GM12875 (cell line): ENCODE measurements at regions not wholly inside any gene's neighbourhood (a gene's known extent, or its start where the extent isn't known, plus 50 kb on each side); places are given as distances from the start of the nearest gene placed in this dataset.

ENCODE experiments used
- H3K4me3 ChIP-seq: one replicate; pipeline ENCODE4 v1.5.1; 2011; ENCODE audit warnings: low read depth, low read length, control low read depth
- CTCF ChIP-seq: IDR thresholded peaks from 2 replicates; pipeline ENCODE4 v1.5.1; 2011; ENCODE audit warnings: low read depth, mild to moderate bottlenecking, control low read depth, inconsistent platforms, low read length, moderate library complexity, borderline replicate concordance; ENCODE audit not compliant: insufficient read depth

DNA sequence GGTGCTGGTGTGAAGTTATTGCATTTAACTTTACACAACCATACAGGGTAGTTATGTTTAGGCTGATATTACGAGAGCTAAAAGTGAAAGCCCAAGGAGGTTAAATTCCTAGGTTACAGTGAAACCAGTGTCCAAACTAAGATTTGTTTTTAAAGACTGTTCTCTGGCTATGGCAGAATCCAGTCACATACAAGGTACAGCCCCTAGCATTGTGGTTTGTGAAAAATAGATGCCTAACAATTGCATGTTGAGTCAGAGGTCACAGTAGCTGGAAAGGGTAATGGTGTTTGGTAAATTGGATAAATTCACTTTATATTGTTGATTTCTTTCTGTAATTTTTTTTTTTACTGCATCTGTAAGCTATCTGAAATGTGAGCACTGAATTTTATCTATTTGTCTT is 614.6 kb upstream of the TBL1XR1 start:
- H3K4me3 ChIP-seq, result no peak overlapping the region
- TF ChIP-seq CTCF, result no peak

DNA sequence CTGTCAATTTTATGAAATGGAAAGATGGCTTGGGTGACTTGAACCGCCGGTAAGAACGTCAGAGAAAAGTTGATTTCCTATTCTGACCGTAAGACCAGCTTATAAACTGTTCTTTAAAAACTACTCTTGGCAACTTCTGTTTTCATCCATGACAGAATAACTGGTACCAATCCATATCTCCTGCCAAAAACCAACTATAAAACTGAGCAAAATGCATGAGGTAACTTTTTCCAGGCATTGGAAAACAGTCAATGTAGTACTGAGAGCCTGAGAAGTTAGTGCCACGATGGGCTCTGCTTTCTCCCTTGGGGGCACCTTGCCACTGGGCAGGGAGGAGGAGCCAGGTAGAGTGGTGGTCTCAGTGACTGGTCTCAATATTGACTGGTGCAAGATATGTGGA is 615.2 kb upstream of the TBL1XR1 start:
- no peak overlapping the region for H3K4me3 ChIP-seq
- TF ChIP-seq CTCF, result no peak

DNA sequence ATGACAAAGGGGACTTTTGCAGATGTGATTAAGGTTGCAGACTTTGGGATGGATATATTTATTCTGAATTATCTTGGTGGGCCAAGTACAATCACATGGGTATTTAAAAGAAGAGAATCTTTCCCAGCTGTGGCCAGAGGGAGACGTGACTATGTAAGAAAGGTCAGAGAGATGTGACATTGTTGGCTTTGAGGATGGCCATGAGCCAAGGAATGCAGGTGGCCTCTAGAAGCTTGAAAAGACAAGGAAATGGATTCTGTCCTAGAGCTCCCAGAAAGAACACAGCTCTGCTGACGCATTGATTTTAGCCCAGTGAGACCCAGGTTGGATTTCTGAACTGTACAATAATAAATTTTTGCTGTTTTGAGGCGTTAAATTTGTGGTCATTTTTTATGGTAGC is 616.0 kb upstream of the TBL1XR1 start:
- no peak for TF ChIP-seq CTCF
- H3K4me3 ChIP-seq, result no peak overlapping the region

DNA sequence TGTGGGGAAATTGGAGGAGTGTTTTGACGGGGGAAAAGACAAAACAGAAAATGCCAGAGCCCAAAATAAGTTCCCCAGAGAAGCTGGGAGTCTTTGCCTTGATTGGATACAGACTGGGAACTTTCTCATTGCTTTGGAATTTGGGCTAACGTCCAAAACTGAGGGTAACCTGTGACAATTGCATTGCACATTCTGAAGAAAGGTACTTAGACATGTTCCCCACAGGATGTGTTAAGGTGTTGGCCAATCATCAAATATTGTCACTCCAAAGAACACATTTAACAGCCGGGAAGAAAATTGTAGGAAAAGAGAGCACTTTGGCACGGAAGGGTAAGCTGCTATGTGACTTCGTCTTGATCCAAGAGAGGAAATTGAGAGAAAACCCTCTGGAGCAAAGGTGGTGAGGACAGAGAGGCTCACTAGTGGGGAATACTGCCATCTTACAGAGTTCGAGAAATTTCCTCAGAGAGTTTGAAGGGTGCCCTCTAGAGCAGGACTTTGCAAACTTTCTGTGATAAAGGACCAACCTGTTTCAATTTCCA is 619.5 kb upstream of the TBL1XR1 start:
- H3K4me3 ChIP-seq, result no peak overlapping the region
- no peak for TF ChIP-seq CTCF

- H3K4me3 ChIP-seq, result no peak overlapping the region
- TF ChIP-seq CTCF, result no peak
These were observed 620.5 kb upstream of the TBL1XR1 start for GRCh38 chr3:177817751-177818150.

- H3K4me3 ChIP-seq, result no peak overlapping the region
- no peak for TF ChIP-seq CTCF
These were observed 621.5 kb upstream of the TBL1XR1 start for GRCh38 chr3:177818712-177819240.

GRCh38 chr3:177820683-177821316 is 623.5 kb upstream of the TBL1XR1 start:
- TF ChIP-seq CTCF, result no peak
- H3K4me3 ChIP-seq, result no peak overlapping the region
